HL-60/S4 treated with retinoic acid at 250 ng/mL for 4 days and 3 days (cell line): ENCODE measurements at regions not wholly inside any gene's neighbourhood (a gene's known extent, or its start where the extent isn't known, plus 50 kb on each side); places are given as distances from the start of the nearest gene placed in this dataset.

Experiments
- in situ Hi-C: fragments of 300-500 bp; cut with MboI; formaldehyde crosslinking; loops from 2 replicates; pipeline ENCODE4 v1.7.0; 2022; ENCODE audit warnings: low sequenced_read_pairs

- in situ Hi-C loops, result no loop called here
Observed at GRCh38 chr2:78417355-78417754, 608.1 kb upstream of the REG3G start.

- in situ Hi-C loops, result no loop called here
Observed at GRCh38 chr2:78418021-78418420, 607.5 kb upstream of the REG3G start.

GRCh38 chr2:78420132-78420531 is 605.4 kb upstream of the REG3G start:
- in situ Hi-C loops, result no loop called here

- in situ Hi-C loops, result no loop called here
Observed at GRCh38 chr2:78423631-78424030, 601.9 kb upstream of the REG3G start.

- in situ Hi-C loops, result no loop called here
Observed at GRCh38 chr2:78427170-78427569, 598.3 kb upstream of the REG3G start.

- in situ Hi-C loops, result no loop called here
Observed at GRCh38 chr2:78431241-78431640, 594.3 kb upstream of the REG3G start.

GRCh38 chr2:78439122-78439521 is 586.4 kb upstream of the REG3G start:
- in situ Hi-C loops, result no loop called here

GRCh38 chr2:78455586-78455985 is 569.9 kb upstream of the REG3G start:
- in situ Hi-C loops, result no loop called here

- in situ Hi-C loops, result no loop called here
Observed at GRCh38 chr2:78457269-78457668, 568.2 kb upstream of the REG3G start.

GRCh38 chr2:78465707-78466106 is 559.8 kb upstream of the REG3G start:
- in situ Hi-C loops, result no loop called here

GRCh38 chr2:78476619-78477229 is 548.8 kb upstream of the REG3G start:
- in situ Hi-C loops, result no loop called here

GRCh38 chr2:78486565-78486964 is 538.9 kb upstream of the REG3G start:
- in situ Hi-C loops, result no loop called here

GRCh38 chr2:78498125-78498524 is 527.4 kb upstream of the REG3G start:
- in situ Hi-C loops, result no loop called here

GRCh38 chr2:78506301-78506700 is 519.2 kb upstream of the REG3G start:
- in situ Hi-C loops, result no loop called here

- in situ Hi-C loops, result no loop called here
Observed at GRCh38 chr2:78521938-78522337, 503.6 kb upstream of the REG3G start.

- in situ Hi-C loops, result no loop called here
Observed at GRCh38 chr2:78532762-78533379, 492.6 kb upstream of the REG3G start.

- in situ Hi-C loops, result no loop called here
Observed at GRCh38 chr2:78535395-78535794, 490.1 kb upstream of the REG3G start.

- in situ Hi-C loops, result no loop called here
Observed at GRCh38 chr2:78538322-78538721, 487.2 kb upstream of the REG3G start.

GRCh38 chr2:78540255-78540654 is 485.2 kb upstream of the REG3G start:
- in situ Hi-C loops, result no loop called here

GRCh38 chr2:78541088-78541450 is 484.4 kb upstream of the REG3G start:
- in situ Hi-C loops, result no loop called here

GRCh38 chr2:78541451-78542267 is 483.8 kb upstream of the REG3G start:
- in situ Hi-C loops, result no loop called here

- in situ Hi-C loops, result no loop called here
Observed at GRCh38 chr2:78546843-78547242, 478.7 kb upstream of the REG3G start.
